Sigmoid colon (tissue), 4 donors: ENCODE measurements at regions not wholly inside any gene's neighbourhood (a gene's known extent, or its start where the extent isn't known, plus 50 kb on each side); places are given as distances from the start of the nearest gene placed in this dataset.
"Not testable (repeated sequence)": the region's sequence is repeated elsewhere in the genome, so short reads cannot be mapped to it uniquely, and the experiment has no call there.

Experiments used
- EP300 ChIP-seq, 4 donors: sonication (generic); formaldehyde crosslinking; IDR thresholded peaks; one replicate each; pipeline ENCODE4 v1.6.1; 2017; ENCODE audit warnings: antibody characterized with exemption in 4 of 4
- POLR2A ChIP-seq, 2 donors: fragments of 450-650 bp; IDR thresholded peaks; one replicate each; pipeline ENCODE4 v1.6.1; 2016; ENCODE audit warnings: antibody characterized with exemption in 2 of 2, mild to moderate bottlenecking in 2 of 2, moderate library complexity in 2 of 2
- TF ChIP-seq, protein P1 (sequence below), 4 experiments: fragments of 450-650 bp in 3 of 4; fragments of 200-600 bp in 1 of 4; IDR thresholded peaks; one replicate each; pipeline ENCODE4 v1.5.1; 2016 to 2019; ENCODE audit warnings: antibody characterized with exemption in 4 of 4, mild to moderate bottlenecking in 3 of 4, moderate library complexity in 2 of 4

DNA sequence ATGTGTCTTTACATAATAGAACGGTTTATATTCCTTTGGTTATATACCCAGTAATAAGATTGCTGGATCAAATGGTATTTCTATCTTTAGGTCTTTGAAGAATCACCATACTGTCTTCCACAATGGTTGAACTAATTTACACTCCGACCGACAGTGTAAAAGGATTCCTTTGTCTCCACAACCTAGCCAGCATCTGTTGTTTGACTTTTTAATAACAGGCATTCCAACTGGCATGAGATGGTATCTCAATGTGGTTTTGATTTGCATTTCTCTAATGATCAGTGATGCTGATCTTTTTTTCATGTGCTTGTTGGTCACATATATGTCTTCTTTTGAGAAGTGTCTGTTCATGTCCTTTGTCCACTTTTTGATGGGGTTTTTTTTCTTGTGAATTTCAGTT lies 319.7 kb upstream of the IRAK1BP1 start:
- not testable (repeated sequence) for TF ChIP-seq POLR2A, EP300 (IDR thresholded peaks at IDR 0.05)
- TF ChIP-seq, protein P1, sequence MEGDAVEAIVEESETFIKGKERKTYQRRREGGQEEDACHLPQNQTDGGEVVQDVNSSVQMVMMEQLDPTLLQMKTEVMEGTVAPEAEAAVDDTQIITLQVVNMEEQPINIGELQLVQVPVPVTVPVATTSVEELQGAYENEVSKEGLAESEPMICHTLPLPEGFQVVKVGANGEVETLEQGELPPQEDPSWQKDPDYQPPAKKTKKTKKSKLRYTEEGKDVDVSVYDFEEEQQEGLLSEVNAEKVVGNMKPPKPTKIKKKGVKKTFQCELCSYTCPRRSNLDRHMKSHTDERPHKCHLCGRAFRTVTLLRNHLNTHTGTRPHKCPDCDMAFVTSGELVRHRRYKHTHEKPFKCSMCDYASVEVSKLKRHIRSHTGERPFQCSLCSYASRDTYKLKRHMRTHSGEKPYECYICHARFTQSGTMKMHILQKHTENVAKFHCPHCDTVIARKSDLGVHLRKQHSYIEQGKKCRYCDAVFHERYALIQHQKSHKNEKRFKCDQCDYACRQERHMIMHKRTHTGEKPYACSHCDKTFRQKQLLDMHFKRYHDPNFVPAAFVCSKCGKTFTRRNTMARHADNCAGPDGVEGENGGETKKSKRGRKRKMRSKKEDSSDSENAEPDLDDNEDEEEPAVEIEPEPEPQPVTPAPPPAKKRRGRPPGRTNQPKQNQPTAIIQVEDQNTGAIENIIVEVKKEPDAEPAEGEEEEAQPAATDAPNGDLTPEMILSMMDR (IDR thresholded peaks at IDR 0.05) = not testable (repeated sequence)
